Common myeloid progenitor, CD34-positive (primary cell): ENCODE measurements at regions not wholly inside any gene's neighbourhood (a gene's known extent, or its start where the extent isn't known, plus 50 kb on each side); places are given as distances from the start of the nearest gene placed in this dataset.

ENCODE experiments used
- CTCF ChIA-PET: fragments of 350-600 bp; sonication (Branson Sonifier 250); formaldehyde crosslinking; loops from one replicate; lab custom pipeline; 2021; ENCODE audit warnings: antibody characterized with exemption; lab: Charles Lee
- POLR2A ChIA-PET: fragments of 350-600 bp; sonication (Branson Sonifier 250); formaldehyde crosslinking; loops from one replicate; lab custom pipeline; 2021; ENCODE audit warnings: antibody characterized with exemption; lab: Charles Lee
- DNase-seq, 3 donors: peaks; one replicate each; pipeline versions ENCODE4 v3.0.0 to v3.0.0-alpha.2; 2013
- H3K27ac ChIP-seq, 2 experiments: 1 replicate in 1 of 2; 2 replicates in 1 of 2; pipeline ENCODE4 v1.7.0; 2013; ENCODE audit warnings: inconsistent platforms in 2 of 2, low read length in 2 of 2, mild to moderate bottlenecking in 2 of 2, low read depth in 1 of 2, moderate library complexity in 1 of 2; ENCODE audit not compliant: severe bottlenecking in 2 of 2, insufficient read depth in 1 of 2, poor library complexity in 1 of 2
- H3K27me3 ChIP-seq, 5 experiments: replicated peaks in 2 of 5; 1 replicate in 3 of 5; 2 replicates in 2 of 5; pipeline versions ENCODE4 v1.6.1 to v1.7.0; 2013; ENCODE audit warnings: low read length in 4 of 5, mild to moderate bottlenecking in 2 of 5, moderate library complexity in 2 of 5, inconsistent platforms in 1 of 5; ENCODE audit not compliant: insufficient read depth in 5 of 5, control insufficient read depth in 4 of 5
- H3K36me3 ChIP-seq, 4 experiments: 1 replicate in 2 of 4; 2 replicates in 2 of 4; pipeline versions ENCODE4 v1.6.1 to v1.7.0; 2013; ENCODE audit warnings: low read length in 3 of 4, control low read depth in 1 of 4, mild to moderate bottlenecking in 1 of 4; ENCODE audit not compliant: control insufficient read depth in 4 of 4, insufficient read depth in 4 of 4
- H3K4me1 ChIP-seq, 4 experiments: 1 replicate in 3 of 4; 2 replicates in 1 of 4; pipeline versions ENCODE4 v1.6.1 to v1.7.1; 2013; ENCODE audit warnings: low read length in 3 of 4, mild to moderate bottlenecking in 3 of 4, control low read depth in 1 of 4, inconsistent platforms in 1 of 4, moderate library complexity in 1 of 4; ENCODE audit not compliant: control insufficient read depth in 4 of 4, insufficient read depth in 4 of 4; ENCODE audit errors: control extremely low read depth in 1 of 4
- H3K4me3 ChIP-seq, 7 experiments: 1 replicate in 4 of 7; 2 replicates in 3 of 7; pipeline versions ENCODE4 v1.5.1 to v1.7.0; 2013; ENCODE audit warnings: mild to moderate bottlenecking in 7 of 7, low read length in 6 of 7, moderate library complexity in 6 of 7, inconsistent platforms in 2 of 7, low read depth in 2 of 7, control low read depth in 1 of 7; ENCODE audit not compliant: insufficient read depth in 4 of 7, control insufficient read depth in 1 of 7; ENCODE audit errors: extremely low read depth in 1 of 7
- H3K9me3 ChIP-seq, 5 experiments: 1 replicate in 4 of 5; 2 replicates in 1 of 5; pipeline versions ENCODE4 v1.6.1 to v1.7.1; 2013; ENCODE audit warnings: low read length in 4 of 5, mild to moderate bottlenecking in 2 of 5, inconsistent platforms in 1 of 5, low read depth in 1 of 5, moderate library complexity in 1 of 5; ENCODE audit not compliant: control insufficient read depth in 4 of 5, insufficient read depth in 2 of 5; ENCODE audit errors: control extremely low read depth in 1 of 5
- WGBS: methylation state at CpG from one replicate; pipeline ENCODE4 v1.1.5; 2013; ENCODE audit not compliant: insufficient coverage; 5-methylcytosine and 5-hydroxymethylcytosine counted together

- H3K27me3 ChIP-seq = no peaks in the 10 kb centered on the region
- DNase-seq = no peak
- H3K36me3 ChIP-seq = no peaks in the 10 kb centered on the region
- H3K9me3 ChIP-seq = no peaks in the 10 kb centered on the region
- H3K4me3 ChIP-seq = no peak overlapping the region
- ChIA-PET POLR2A (no interaction called here), CTCF (no interaction called here)
- peaks cover 0 to 8% (median 4%) of the 10 kb centered on the region in 4 experiments for H3K4me1 ChIP-seq
- 95% methylated on average over 3 of the region's 9 CpGs for WGBS
- H3K27ac ChIP-seq = no peak overlapping the region
Observed at GRCh38 chr18:29154758-29155725, 978.1 kb upstream of the CDH2 start.

GRCh38 chr18:29154196-29154757 is 977.3 kb upstream of the CDH2 start:
- CTCF ChIA-PET = no interaction called here
- no peaks in the 10 kb centered on the region for H3K27me3 ChIP-seq
- no peaks in the 10 kb centered on the region for H3K36me3 ChIP-seq
- H3K9me3 ChIP-seq = no peaks in the 10 kb centered on the region
- no peak overlapping the region for H3K4me3 ChIP-seq
- peaks cover 0 to 8% (median 4%) of the 10 kb centered on the region in 4 experiments for H3K4me1 ChIP-seq
- POLR2A ChIA-PET = no interaction called here
- WGBS = no CpG with 5 or more reads among the region's 1 CpG
- no peak for DNase-seq
- H3K27ac ChIP-seq = no peak overlapping the region

GRCh38 chr18:29153091-29153490 is 976.2 kb upstream of the CDH2 start:
- H3K36me3 ChIP-seq = no peaks in the 10 kb centered on the region
- H3K27me3 ChIP-seq = no peaks in the 10 kb centered on the region
- H3K9me3 ChIP-seq = no peaks in the 10 kb centered on the region
- H3K27ac ChIP-seq = no peak overlapping the region
- 14% methylated on average over 7 of the region's 7 CpGs for WGBS
- POLR2A ChIA-PET = no interaction called here
- no peak overlapping the region for H3K4me3 ChIP-seq
- CTCF ChIA-PET = interaction anchor here (0.6 kb wide), 2 partner anchors 121 to 329 kb away, joined by 3 to 5 read pairs; no protein-coding TSS in a partner anchor
- peak; percentile 59 to 85 (median 69) for DNase-seq
- H3K4me1 ChIP-seq = peaks cover 0 to 9% (median 7%) of the 10 kb centered on the region in 4 experiments

- no peaks in the 10 kb centered on the region for H3K27me3 ChIP-seq
- POLR2A ChIA-PET = interaction anchor here (1.2 kb wide), 1 partner anchor 51 kb away, joined by 3 read pairs; no protein-coding TSS in a partner anchor
- H3K4me1 ChIP-seq = peaks cover 4 to 22% (median 9%) of the 10 kb centered on the region in 4 experiments
- CTCF ChIA-PET = no interaction called here
- no peaks in the 10 kb centered on the region for H3K9me3 ChIP-seq
- H3K27ac ChIP-seq = no peak overlapping the region
- DNase-seq = peak; percentile 34 to 87 (median 77)
- no peaks in the 10 kb centered on the region for H3K36me3 ChIP-seq
- H3K4me3 ChIP-seq = peak overlapping the region in 1 of 7 experiments; percentile 4
- whole genome bisulfite sequencing = 0% methylated on average over 1 of the region's 2 CpGs
Observed at GRCh38 chr18:29147944-29148343, 971.0 kb upstream of the CDH2 start.

- Histone ChIP-seq H3K4me1 (peaks cover 4 to 22% (median 7%) of the 10 kb centered on the region in 4 experiments), H3K27ac (no peak overlapping the region), H3K27me3 (no peaks in the 10 kb centered on the region), H3K9me3 (no peaks in the 10 kb centered on the region), H3K4me3 (peak overlapping the region in 1 of 7 experiments; percentile 19), H3K36me3 (no peaks in the 10 kb centered on the region)
- WGBS = 20% methylated on average over 1 of the region's 4 CpGs
- ChIA-PET CTCF (no interaction called here), POLR2A (no interaction called here)
- DNase-seq = peak in 2 of 3 donors; percentile 62 to 78
Observed at GRCh38 chr18:29146068-29146467, 969.1 kb upstream of the CDH2 start.

- Histone ChIP-seq H3K27me3 (no peaks in the 10 kb centered on the region), H3K27ac (no peak overlapping the region), H3K4me3 (no peak overlapping the region), H3K36me3 (no peaks in the 10 kb centered on the region), H3K9me3 (no peaks in the 10 kb centered on the region), H3K4me1 (no peaks in the 10 kb centered on the region)
- no CpG with 5 or more reads among the region's 2 CpGs for WGBS
- POLR2A ChIA-PET = no interaction called here
- CTCF ChIA-PET = no interaction called here
- no peak for DNase-seq
Observed at GRCh38 chr18:29140590-29140989, 963.7 kb upstream of the CDH2 start.
